ENCODE measurements at regions not wholly inside any gene's neighbourhood (a gene's known extent, or its start where the extent isn't known, plus 50 kb on each side); places are given as distances from the start of the nearest gene placed in this dataset.

GRCh38 chr11:25938952-25939351 lies 393.0 kb upstream of the ANO3 start:
- no peak overlapping the region for H3K4me3 ChIP-seq
- no peaks in the 10 kb centered on the region for H3K9me3 ChIP-seq (ENCODE audit: low read depth)
- H3K27ac ChIP-seq, result no peak overlapping the region
- H3K4me1 ChIP-seq (ENCODE audit: insufficient read depth), result no peaks in the 10 kb centered on the region
- H3F3A ChIP-seq (ENCODE audit: insufficient read depth), result no peaks in the 10 kb centered on the region
- no peaks in the 10 kb centered on the region for H3K9me2 ChIP-seq (ENCODE audit: insufficient read depth)
- no peaks in the 10 kb centered on the region for H3K36me3 ChIP-seq (ENCODE audit: low read depth)
- 0 out of 2 replicates have a peak, but pooled peaks cover 8% of the 10 kb centered on the region for H3K27me3 ChIP-seq (replicated peaks; ENCODE audit: insufficient read depth)
- WGBS, 2 experiments (ENCODE audit: low coverage in 1 of 2, low lambda C conversion rate in 2 of 2, missing lambda C conversion rate in 2 of 2), result 37 to 53% methylated on average over 1 of the region's 1 CpG
- H3K79me2 ChIP-seq (ENCODE audit: insufficient read depth), result no peaks in the 10 kb centered on the region
- no peak overlapping the region for H3K9ac ChIP-seq
- TF ChIP-seq EZH2phosphoT487 (IDR thresholded peaks at IDR 0.05; ENCODE audit: insufficient read depth, low read depth) (no peak), EZH2 (IDR thresholded peaks at IDR 0.05; ENCODE audit: insufficient read depth, poor library complexity, severe bottlenecking) (no peak)
- DNase-seq, result no peak
- H2AFZ ChIP-seq, result no peak overlapping the region
- in situ Hi-C loops (cut with MboI), result no loop called here
- no peak overlapping the region for H3K4me2 ChIP-seq (ENCODE audit: unreplicated experiment)
- H4K20me1 ChIP-seq (ENCODE audit: insufficient read depth), result no peaks in the 10 kb centered on the region

- TF ChIP-seq EZH2 (IDR thresholded peaks at IDR 0.05; ENCODE audit: insufficient read depth, poor library complexity, severe bottlenecking) (no peak), EZH2phosphoT487 (IDR thresholded peaks at IDR 0.05; ENCODE audit: insufficient read depth, low read depth) (no peak)
- in situ Hi-C loops (cut with MboI), result no loop called here
- WGBS, 2 experiments (ENCODE audit: low coverage in 1 of 2, low lambda C conversion rate in 2 of 2, missing lambda C conversion rate in 2 of 2), result 74 to 76% methylated on average over 2 of the region's 2 CpGs
These were observed 392.2 kb upstream of the ANO3 start for GRCh38 chr11:25939691-25940090.

GRCh38 chr11:25941353-25941752 lies 390.6 kb upstream of the ANO3 start:
- TF ChIP-seq EZH2 (IDR thresholded peaks at IDR 0.05; ENCODE audit: insufficient read depth, poor library complexity, severe bottlenecking) (no peak), EZH2phosphoT487 (IDR thresholded peaks at IDR 0.05; ENCODE audit: insufficient read depth, low read depth) (no peak)
- Histone ChIP-seq H3K36me3 (ENCODE audit: low read depth) (no peaks in the 10 kb centered on the region), H3K9me2 (ENCODE audit: insufficient read depth) (no peaks in the 10 kb centered on the region), H3K27me3 (replicated peaks; ENCODE audit: insufficient read depth) (no peaks in the 10 kb centered on the region), H2AFZ (no peak overlapping the region), H3K79me2 (ENCODE audit: insufficient read depth) (no peaks in the 10 kb centered on the region), H3K9me3 (ENCODE audit: low read depth) (no peaks in the 10 kb centered on the region), H3K4me2 (ENCODE audit: unreplicated experiment) (no peak overlapping the region), H3K4me3 (no peak overlapping the region), H3K27ac (no peak overlapping the region), H3K4me1 (ENCODE audit: insufficient read depth) (no peaks in the 10 kb centered on the region), H3F3A (ENCODE audit: insufficient read depth) (no peaks in the 10 kb centered on the region), H3K9ac (no peak overlapping the region), H4K20me1 (ENCODE audit: insufficient read depth) (no peaks in the 10 kb centered on the region)
- 20 to 24% methylated on average over 1 of the region's 1 CpG for WGBS, 2 experiments (ENCODE audit: low coverage in 1 of 2, low lambda C conversion rate in 2 of 2, missing lambda C conversion rate in 2 of 2)
- DNase-seq, result no peak
- in situ Hi-C loops (cut with MboI), result no loop called here

More at GRCh38 chr11:25939691-25940090, 392.2 kb upstream of the ANO3 start:
- no peaks in the 10 kb centered on the region for H3K79me2 ChIP-seq (ENCODE audit: insufficient read depth)
- H3K9ac ChIP-seq, result no peak overlapping the region
- H3F3A ChIP-seq (ENCODE audit: insufficient read depth), result no peaks in the 10 kb centered on the region
- no peaks in the 10 kb centered on the region for H3K9me2 ChIP-seq (ENCODE audit: insufficient read depth)
- no peak overlapping the region for H3K4me2 ChIP-seq (ENCODE audit: unreplicated experiment)
- H2AFZ ChIP-seq, result no peak overlapping the region
- no peaks in the 10 kb centered on the region for H3K4me1 ChIP-seq (ENCODE audit: insufficient read depth)
- H3K9me3 ChIP-seq (ENCODE audit: low read depth), result no peaks in the 10 kb centered on the region
- DNase-seq, result no peak
- H3K27ac ChIP-seq, result no peak overlapping the region
- H3K36me3 ChIP-seq (ENCODE audit: low read depth), result no peaks in the 10 kb centered on the region
- no peak overlapping the region for H3K4me3 ChIP-seq
- H4K20me1 ChIP-seq (ENCODE audit: insufficient read depth), result no peaks in the 10 kb centered on the region
- H3K27me3 ChIP-seq (replicated peaks; ENCODE audit: insufficient read depth), result 0 out of 2 replicates have a peak, but pooled peaks cover under 1% of the 10 kb centered on the region

GRCh38 chr11:25943031-25943430 lies 388.9 kb upstream of the ANO3 start:
- no peaks in the 10 kb centered on the region for H3K9me2 ChIP-seq (ENCODE audit: insufficient read depth)
- no peak overlapping the region for H2AFZ ChIP-seq
- no peak for DNase-seq
- H3K4me1 ChIP-seq (ENCODE audit: insufficient read depth), result no peaks in the 10 kb centered on the region
- no peak overlapping the region for H3K4me2 ChIP-seq (ENCODE audit: unreplicated experiment)
- H3K4me3 ChIP-seq, result no peak overlapping the region
- no peaks in the 10 kb centered on the region for H3K79me2 ChIP-seq (ENCODE audit: insufficient read depth)
- in situ Hi-C loops (cut with MboI), result no loop called here
- 78% methylated on average over 6 of the region's 6 CpGs for WGBS, 2 experiments (ENCODE audit: low coverage in 1 of 2, low lambda C conversion rate in 2 of 2, missing lambda C conversion rate in 2 of 2)
- no peaks in the 10 kb centered on the region for H4K20me1 ChIP-seq (ENCODE audit: insufficient read depth)
- TF ChIP-seq EZH2 (IDR thresholded peaks at IDR 0.05; ENCODE audit: insufficient read depth, poor library complexity, severe bottlenecking) (no peak), EZH2phosphoT487 (IDR thresholded peaks at IDR 0.05; ENCODE audit: insufficient read depth, low read depth) (no peak)
- H3K27ac ChIP-seq, result no peak overlapping the region
- H3K9ac ChIP-seq, result no peak overlapping the region
- H3K27me3 ChIP-seq (replicated peaks; ENCODE audit: insufficient read depth), result no peaks in the 10 kb centered on the region
- H3K9me3 ChIP-seq (ENCODE audit: low read depth), result no peaks in the 10 kb centered on the region
- H3F3A ChIP-seq (ENCODE audit: insufficient read depth), result no peaks in the 10 kb centered on the region
- no peaks in the 10 kb centered on the region for H3K36me3 ChIP-seq (ENCODE audit: low read depth)

All from GM23248 (cell line).